ENCODE measurements at regions not wholly inside any gene's neighbourhood (a gene's known extent, or its start where the extent isn't known, plus 50 kb on each side); places are given as distances from the start of the nearest gene placed in this dataset.

GRCh38 chr20:57890202-57890800, 180.5 kb upstream of the PMEPA1 start:
- DNase-seq, result no peak

- DNase-seq, result no peak
Measured at GRCh38 chr20:57888591-57888990, 178.8 kb upstream of the PMEPA1 start.

- no peak for DNase-seq
Measured at GRCh38 chr20:57884956-57885355, 175.1 kb upstream of the PMEPA1 start.

GRCh38 chr20:57883761-57884160, 173.9 kb upstream of the PMEPA1 start:
- no peak for DNase-seq

- DNase-seq, result no peak
Measured at GRCh38 chr20:57883224-57883623, 173.4 kb upstream of the PMEPA1 start.

GRCh38 chr20:57882451-57883161, 172.8 kb upstream of the PMEPA1 start:
- peak; percentile 44 for DNase-seq

GRCh38 chr20:57881466-57882385, 171.9 kb upstream of the PMEPA1 start:
- no peak for DNase-seq

GRCh38 chr20:57880571-57880892, 170.7 kb upstream of the PMEPA1 start:
- no peak for DNase-seq

- peak; percentile 64 for DNase-seq
Measured at GRCh38 chr20:57879779-57880570, 170.2 kb upstream of the PMEPA1 start.

- no peak for DNase-seq
Measured at GRCh38 chr20:57879437-57879778, 169.6 kb upstream of the PMEPA1 start.

GRCh38 chr20:57878786-57879424, 169.1 kb upstream of the PMEPA1 start:
- no peak for DNase-seq

GRCh38 chr20:57877995-57878394, 168.2 kb upstream of the PMEPA1 start:
- no peak for DNase-seq

- no peak for DNase-seq
Measured at GRCh38 chr20:57877131-57877824, 167.5 kb upstream of the PMEPA1 start.

- DNase-seq, result no peak
Measured at GRCh38 chr20:57876163-57876562, 166.3 kb upstream of the PMEPA1 start.

- DNase-seq, result no peak
Measured at GRCh38 chr20:57874141-57874540, 164.3 kb upstream of the PMEPA1 start.

- no peak for DNase-seq
Measured at GRCh38 chr20:57872816-57873409, 163.1 kb upstream of the PMEPA1 start.

- DNase-seq, result no peak
Measured at GRCh38 chr20:57871237-57871632, 161.4 kb upstream of the PMEPA1 start.

- no peak for DNase-seq
Measured at GRCh38 chr20:57870597-57871236, 160.9 kb upstream of the PMEPA1 start.

- no peak for DNase-seq
Measured at GRCh38 chr20:57869951-57870315, 160.1 kb upstream of the PMEPA1 start.

GRCh38 chr20:57869291-57869950, 159.6 kb upstream of the PMEPA1 start:
- no peak for DNase-seq

- no peak for DNase-seq
Measured at GRCh38 chr20:57868310-57868709, 158.5 kb upstream of the PMEPA1 start.
